GM12874 (cell line): ENCODE measurements at regions not wholly inside any gene's neighbourhood (a gene's known extent, or its start where the extent isn't known, plus 50 kb on each side); places are given as distances from the start of the nearest gene placed in this dataset.

ENCODE experiments used
- TF ChIP-seq, protein P1 (sequence below): IDR thresholded peaks from 2 replicates; pipeline ENCODE4 v1.5.1; 2011; ENCODE audit warnings: low read depth, mild to moderate bottlenecking, control low read depth, low read length, moderate library complexity; ENCODE audit not compliant: insufficient read depth

DNA sequence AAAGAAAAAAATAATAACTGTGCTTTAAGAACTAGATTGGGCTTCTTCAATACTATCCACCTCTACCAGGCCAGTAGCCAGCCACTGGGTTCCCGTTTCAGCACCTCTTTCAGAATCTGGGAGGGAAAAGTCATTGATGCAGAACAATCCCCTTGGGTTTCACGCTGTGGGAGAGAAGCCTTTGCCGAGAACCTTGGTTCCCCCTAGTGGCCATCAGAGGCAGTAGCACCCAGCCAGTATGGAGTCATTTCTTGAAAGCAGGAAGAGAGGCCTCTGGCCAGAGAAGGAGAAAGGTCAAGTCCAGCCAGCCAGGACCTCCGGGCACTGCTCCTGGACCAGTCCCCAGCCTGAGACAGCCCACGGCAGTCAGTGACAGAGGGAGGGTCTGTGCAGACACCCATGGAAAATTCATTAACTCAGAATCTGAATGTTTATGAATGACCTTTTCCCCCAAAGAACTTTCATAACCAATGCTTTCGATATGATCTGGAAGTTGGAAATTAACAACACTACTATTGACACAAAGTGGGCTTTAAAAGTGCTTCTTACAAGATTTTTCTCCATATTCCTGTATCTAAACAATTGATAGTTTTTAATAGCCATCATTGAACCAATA, 51.2 kb upstream of the CDH5 start:
- TF ChIP-seq, protein P1, sequence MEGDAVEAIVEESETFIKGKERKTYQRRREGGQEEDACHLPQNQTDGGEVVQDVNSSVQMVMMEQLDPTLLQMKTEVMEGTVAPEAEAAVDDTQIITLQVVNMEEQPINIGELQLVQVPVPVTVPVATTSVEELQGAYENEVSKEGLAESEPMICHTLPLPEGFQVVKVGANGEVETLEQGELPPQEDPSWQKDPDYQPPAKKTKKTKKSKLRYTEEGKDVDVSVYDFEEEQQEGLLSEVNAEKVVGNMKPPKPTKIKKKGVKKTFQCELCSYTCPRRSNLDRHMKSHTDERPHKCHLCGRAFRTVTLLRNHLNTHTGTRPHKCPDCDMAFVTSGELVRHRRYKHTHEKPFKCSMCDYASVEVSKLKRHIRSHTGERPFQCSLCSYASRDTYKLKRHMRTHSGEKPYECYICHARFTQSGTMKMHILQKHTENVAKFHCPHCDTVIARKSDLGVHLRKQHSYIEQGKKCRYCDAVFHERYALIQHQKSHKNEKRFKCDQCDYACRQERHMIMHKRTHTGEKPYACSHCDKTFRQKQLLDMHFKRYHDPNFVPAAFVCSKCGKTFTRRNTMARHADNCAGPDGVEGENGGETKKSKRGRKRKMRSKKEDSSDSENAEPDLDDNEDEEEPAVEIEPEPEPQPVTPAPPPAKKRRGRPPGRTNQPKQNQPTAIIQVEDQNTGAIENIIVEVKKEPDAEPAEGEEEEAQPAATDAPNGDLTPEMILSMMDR: peak; percentile 97

DNA sequence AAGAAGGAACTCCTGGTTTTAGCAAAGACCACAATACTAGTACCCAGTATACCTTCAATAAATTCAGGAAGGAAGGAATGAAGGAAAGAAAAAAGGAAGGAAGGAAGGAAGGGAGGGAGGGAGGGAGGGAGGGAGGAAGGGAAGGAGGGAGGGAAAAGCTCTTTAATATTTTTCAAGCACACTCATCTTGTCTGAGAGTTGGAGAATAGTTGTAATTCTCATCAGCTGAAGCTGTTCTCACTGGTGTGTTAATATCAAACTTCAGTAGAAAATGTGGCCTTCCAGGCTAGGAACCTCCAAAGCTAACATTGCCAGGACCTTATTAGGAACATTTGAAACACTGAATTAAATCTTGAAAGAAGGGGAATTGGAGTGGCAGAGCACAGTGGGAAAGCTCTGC, 55.2 kb upstream of the CDH5 start:
- TF ChIP-seq, protein P1: no peak

DNA sequence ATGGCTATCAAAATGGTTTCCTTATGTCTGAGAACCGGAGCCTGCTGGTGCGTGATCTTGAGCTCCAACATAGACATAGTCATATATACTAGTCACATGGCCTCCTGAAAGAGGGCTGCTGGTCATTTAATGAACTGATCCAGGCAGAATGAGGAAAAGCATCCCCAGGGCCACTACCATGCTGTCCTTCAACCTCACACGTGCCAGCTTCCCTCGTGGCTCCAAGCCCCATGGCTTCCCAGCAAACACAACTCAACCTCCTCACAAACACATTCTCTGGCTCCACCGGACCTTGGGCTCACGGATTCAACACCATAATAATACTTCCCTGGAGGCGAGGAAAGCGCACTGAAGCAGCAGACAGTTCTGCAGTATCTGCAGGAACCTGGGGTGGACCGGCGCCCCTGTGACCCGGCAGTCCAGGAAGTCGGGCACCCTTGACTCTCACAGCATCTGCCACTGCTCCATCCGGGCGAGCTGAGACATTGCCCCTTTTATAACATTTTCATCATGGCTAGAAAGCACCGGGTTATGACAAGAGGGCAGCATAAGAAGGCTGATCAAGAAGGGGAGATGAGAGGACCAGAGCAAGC, 57.2 kb upstream of the CDH5 start:
- TF ChIP-seq, protein P1: no peak

DNA sequence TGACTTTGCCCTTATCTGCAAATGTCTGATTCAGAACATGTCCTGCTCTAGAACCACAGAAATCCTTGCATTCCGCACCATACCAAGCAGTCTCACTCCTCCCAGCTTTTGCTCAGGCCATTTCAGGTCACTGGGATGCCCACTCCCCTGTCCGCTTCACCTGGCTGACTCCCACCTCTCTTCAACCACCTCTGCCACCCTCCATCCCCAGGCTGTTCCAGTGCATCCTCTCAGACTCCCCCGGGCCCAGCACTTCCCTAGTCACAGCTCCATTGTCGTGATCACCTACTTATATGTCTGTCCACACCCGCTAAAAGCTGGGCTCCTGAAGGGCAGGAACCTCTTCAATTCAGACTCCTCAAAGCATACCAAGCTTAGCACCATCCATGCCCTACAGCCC, 58.4 kb upstream of the CDH5 start:
- TF ChIP-seq, protein P1: no peak

DNA sequence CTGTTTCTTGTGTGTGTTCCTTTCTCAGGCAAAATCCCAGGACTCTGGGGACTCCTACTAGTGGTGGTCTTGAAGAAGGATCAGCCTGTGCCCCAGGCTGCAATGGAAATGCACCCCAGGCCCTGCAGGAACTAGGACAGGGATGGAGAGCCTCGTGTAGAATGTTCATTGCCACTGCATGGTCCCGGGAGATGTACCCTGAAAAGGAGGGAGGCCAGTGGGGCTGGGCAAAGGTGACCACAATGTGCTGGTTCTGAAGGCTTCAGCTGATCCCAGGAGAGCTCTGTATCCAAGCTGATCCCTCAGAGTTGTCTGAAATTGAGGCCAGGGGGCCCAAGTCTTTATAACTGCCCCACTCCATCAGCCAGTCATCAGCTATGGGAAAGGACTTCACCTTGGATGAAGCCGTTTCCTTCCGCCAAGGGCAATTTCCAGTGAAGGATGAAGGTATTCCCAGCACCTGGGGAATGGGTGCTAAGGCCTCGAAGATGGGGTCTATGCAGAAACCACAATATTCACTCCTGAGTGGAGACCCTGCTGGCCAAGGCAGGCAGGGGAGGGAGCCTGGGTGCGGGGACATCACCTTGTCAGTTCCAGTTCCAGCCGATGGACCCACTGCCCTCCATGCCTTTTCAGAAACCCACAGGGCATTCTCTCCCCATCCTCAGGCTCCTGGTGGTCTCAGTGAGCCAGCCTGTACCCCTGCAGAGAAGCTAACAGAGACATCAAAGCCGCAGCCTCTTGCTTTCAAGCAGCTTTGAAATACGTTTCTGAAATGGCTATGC, 59.9 kb upstream of the CDH5 start:
- TF ChIP-seq, protein P1: no peak

DNA sequence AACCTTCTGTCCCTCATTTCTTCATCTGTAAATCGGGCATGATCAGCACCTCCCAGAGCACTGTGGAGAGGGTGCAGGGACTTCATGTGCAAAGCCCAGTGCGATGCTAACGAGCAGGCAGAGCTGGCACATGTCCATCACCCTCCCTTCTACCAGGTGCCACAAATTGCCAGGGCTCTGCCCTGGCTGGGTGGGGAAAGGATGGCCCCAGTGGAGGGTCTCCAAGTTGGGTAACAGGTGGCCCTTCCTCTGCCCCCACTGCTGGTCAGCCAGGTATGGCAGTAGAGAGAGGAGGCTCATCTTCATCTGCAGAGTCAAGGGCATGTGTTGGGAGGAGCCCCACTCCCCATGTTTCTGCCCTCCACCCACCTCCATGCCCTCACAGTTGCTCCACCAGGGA, 61.5 kb upstream of the CDH5 start:
- TF ChIP-seq, protein P1: no peak

DNA sequence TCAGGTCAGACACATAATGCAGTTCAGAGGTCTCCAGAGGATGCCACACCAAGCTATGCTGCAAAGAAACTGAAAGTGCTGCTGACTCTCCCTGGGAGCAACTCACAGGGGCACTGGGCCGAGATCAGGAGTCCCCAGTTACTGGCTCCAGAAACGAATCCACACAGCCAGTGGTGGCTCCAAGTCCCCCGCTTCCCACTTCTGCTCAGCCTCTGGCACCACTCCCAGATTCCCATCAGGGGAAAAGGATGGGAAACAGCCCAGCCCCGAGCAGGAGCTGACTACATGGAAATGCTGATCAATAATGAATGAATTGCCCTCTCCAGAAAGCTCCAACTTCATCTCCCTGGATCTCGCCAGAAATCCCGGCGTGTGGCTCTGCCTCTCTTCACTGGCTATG, 62.3 kb upstream of the CDH5 start:
- TF ChIP-seq, protein P1: no peak
